ENCODE measurements at regions not wholly inside any gene's neighbourhood (a gene's known extent, or its start where the extent isn't known, plus 50 kb on each side); places are given as distances from the start of the nearest gene placed in this dataset.

GRCh38 chr2:106018141-106018540 is 176.0 kb downstream of the UXS1 start:
- TF ChIP-seq CTCF (IDR thresholded peaks at IDR 0.05; ENCODE audit: low read depth, low read length) = no peak
- Histone ChIP-seq H3K9me3 (ENCODE audit: control insufficient read depth, insufficient read depth, low read length) (no peaks in the 10 kb centered on the region), H3K4me3 (ENCODE audit: low read depth, low read length) (no peak overlapping the region), H3K27me3 (ENCODE audit: control insufficient read depth, insufficient read depth, low read length) (peaks cover 8% of the 10 kb centered on the region), H3K27ac (ENCODE audit: low read depth, low read length) (no peak overlapping the region)
- ChIA-PET CTCF (no interaction called here), POLR2A (no interaction called here)
- DNase-seq (ENCODE audit: low read depth, low spot score) = no peak

GRCh38 chr2:106012591-106013347 is 181.3 kb downstream of the UXS1 start:
- H3K27me3 ChIP-seq (ENCODE audit: control insufficient read depth, insufficient read depth, low read length) = no peaks in the 10 kb centered on the region
- no peak overlapping the region for H3K27ac ChIP-seq (ENCODE audit: low read depth, low read length)
- ChIA-PET POLR2A (no interaction called here), CTCF (no interaction called here)
- no peak for TF ChIP-seq CTCF (IDR thresholded peaks at IDR 0.05; ENCODE audit: low read depth, low read length)
- H3K4me3 ChIP-seq (ENCODE audit: low read depth, low read length) = no peak overlapping the region
- H3K9me3 ChIP-seq (ENCODE audit: control insufficient read depth, insufficient read depth, low read length) = no peaks in the 10 kb centered on the region
- DNase-seq (ENCODE audit: low read depth, low spot score) = no peak

- no peak for TF ChIP-seq CTCF (IDR thresholded peaks at IDR 0.05; ENCODE audit: low read depth, low read length)
Measured at GRCh38 chr2:106012001-106012590, 182.0 kb downstream of the UXS1 start.

GRCh38 chr2:106011380-106011779 is 182.7 kb downstream of the UXS1 start:
- Histone ChIP-seq H3K4me3 (ENCODE audit: low read depth, low read length) (no peak overlapping the region), H3K27ac (ENCODE audit: low read depth, low read length) (no peak overlapping the region), H3K9me3 (ENCODE audit: control insufficient read depth, insufficient read depth, low read length) (no peaks in the 10 kb centered on the region), H3K27me3 (ENCODE audit: control insufficient read depth, insufficient read depth, low read length) (no peaks in the 10 kb centered on the region)
- DNase-seq (ENCODE audit: low read depth, low spot score) = no peak
- ChIA-PET CTCF (no interaction called here), POLR2A (no interaction called here)
- TF ChIP-seq CTCF (IDR thresholded peaks at IDR 0.05; ENCODE audit: low read depth, low read length) = no peak

More at GRCh38 chr2:106012001-106012590, 182.0 kb downstream of the UXS1 start:
- ChIA-PET POLR2A (no interaction called here), CTCF (no interaction called here)
- H3K4me3 ChIP-seq (ENCODE audit: low read depth, low read length) = no peak overlapping the region
- no peaks in the 10 kb centered on the region for H3K27me3 ChIP-seq (ENCODE audit: control insufficient read depth, insufficient read depth, low read length)
- H3K27ac ChIP-seq (ENCODE audit: low read depth, low read length) = no peak overlapping the region
- H3K9me3 ChIP-seq (ENCODE audit: control insufficient read depth, insufficient read depth, low read length) = no peaks in the 10 kb centered on the region
- no peak for DNase-seq (ENCODE audit: low read depth, low spot score)

- POLR2A ChIA-PET = no interaction called here
- Histone ChIP-seq H3K4me3 (ENCODE audit: low read depth, low read length) (no peak overlapping the region), H3K27me3 (ENCODE audit: control insufficient read depth, insufficient read depth, low read length) (no peaks in the 10 kb centered on the region), H3K9me3 (ENCODE audit: control insufficient read depth, insufficient read depth, low read length) (no peaks in the 10 kb centered on the region), H3K27ac (ENCODE audit: low read depth, low read length) (no peak overlapping the region)
- CTCF ChIA-PET = no interaction called here
- TF ChIP-seq CTCF (IDR thresholded peaks at IDR 0.05; ENCODE audit: low read depth, low read length) = no peak
- DNase-seq (ENCODE audit: low read depth, low spot score) = no peak
Measured at GRCh38 chr2:106010818-106011355, 183.2 kb downstream of the UXS1 start.

Measured in AG04450 (cell line).